HUES64 (cell line): ENCODE measurements at regions not wholly inside any gene's neighbourhood (a gene's known extent, or its start where the extent isn't known, plus 50 kb on each side); places are given as distances from the start of the nearest gene placed in this dataset.
"Not testable (repeated sequence)": the region's sequence is repeated elsewhere in the genome, so short reads cannot be mapped to it uniquely, and the experiment has no call there.

Experiments used
- H3K27ac ChIP-seq: 2 replicates; pipeline ENCODE4 v1.7.0; 2013; ENCODE audit warnings: low read depth, low read length, inconsistent platforms
- H3K27me3 ChIP-seq: 2 replicates; pipeline ENCODE4 v1.6.1; 2013; ENCODE audit warnings: mild to moderate bottlenecking, low read length; ENCODE audit not compliant: insufficient read depth
- H3K36me3 ChIP-seq: 2 replicates; pipeline ENCODE4 v1.6.1; 2013; ENCODE audit warnings: mild to moderate bottlenecking, low read length; ENCODE audit not compliant: insufficient read depth
- H3K4me1 ChIP-seq: 2 replicates; pipeline ENCODE4 v1.6.1; 2013; ENCODE audit warnings: mild to moderate bottlenecking, low read length, moderate library complexity; ENCODE audit not compliant: insufficient read depth
- H3K4me3 ChIP-seq: 2 replicates; pipeline ENCODE4 v1.5.1; 2013; ENCODE audit warnings: mild to moderate bottlenecking, low read length, moderate library complexity
- H3K9ac ChIP-seq: 2 replicates; pipeline ENCODE4 v1.6.1; 2013; ENCODE audit warnings: mild to moderate bottlenecking, low read depth, low read length
- H3K9me3 ChIP-seq: 2 replicates; pipeline ENCODE4 v1.6.1; 2013; ENCODE audit warnings: low read depth, low read length; ENCODE audit not compliant: insufficient read depth
- WGBS: fragments of 150-250, 120-280 bp; methylation state at CpG from one replicate; pipeline ENCODE4 v1.1.7; 2013; ENCODE audit warnings: missing lambda C conversion rate; 5-methylcytosine and 5-hydroxymethylcytosine counted together

GRCh38 chr13:37510441-37510840 lies 88.1 kb downstream of the POSTN start:
- Histone ChIP-seq H3K27ac (no peak overlapping the region), H3K9me3 (no peaks in the 10 kb centered on the region), H3K9ac (no peak overlapping the region), H3K4me1 (no peaks in the 10 kb centered on the region), H3K4me3 (no peak overlapping the region), H3K36me3 (no peaks in the 10 kb centered on the region), H3K27me3 (no peaks in the 10 kb centered on the region)
- 86% methylated on average over 1 of the region's 1 CpG for WGBS

GRCh38 chr13:37505531-37505930 lies 93.0 kb downstream of the POSTN start:
- H3K9ac ChIP-seq, result no peak overlapping the region
- H3K4me1 ChIP-seq, result no peaks in the 10 kb centered on the region
- H3K36me3 ChIP-seq, result no peaks in the 10 kb centered on the region
- no peak overlapping the region for H3K27ac ChIP-seq
- no peaks in the 10 kb centered on the region for H3K27me3 ChIP-seq
- no peak overlapping the region for H3K4me3 ChIP-seq
- 95% methylated on average over 3 of the region's 3 CpGs for WGBS
- H3K9me3 ChIP-seq, result no peaks in the 10 kb centered on the region

- Histone ChIP-seq H3K9ac (no peak overlapping the region), H3K36me3 (no peaks in the 10 kb centered on the region), H3K27ac (no peak overlapping the region), H3K4me1 (no peaks in the 10 kb centered on the region), H3K9me3 (no peaks in the 10 kb centered on the region), H3K4me3 (no peak overlapping the region), H3K27me3 (no peaks in the 10 kb centered on the region)
- WGBS, result 100% methylated on average over 1 of the region's 1 CpG
These were observed 94.3 kb downstream of the POSTN start for GRCh38 chr13:37504251-37504650.

GRCh38 chr13:37503287-37503686 lies 95.3 kb downstream of the POSTN start:
- H3K4me1 ChIP-seq, result no peaks in the 10 kb centered on the region
- H3K9me3 ChIP-seq, result no peaks in the 10 kb centered on the region
- no peak overlapping the region for H3K9ac ChIP-seq
- no peak overlapping the region for H3K27ac ChIP-seq
- no peaks in the 10 kb centered on the region for H3K36me3 ChIP-seq
- no peak overlapping the region for H3K4me3 ChIP-seq
- no peaks in the 10 kb centered on the region for H3K27me3 ChIP-seq

GRCh38 chr13:37502303-37502993 lies 96.1 kb downstream of the POSTN start:
- not testable (repeated sequence) for H3K4me3 ChIP-seq, H3K36me3 ChIP-seq, H3K4me1 ChIP-seq, H3K9ac ChIP-seq, H3K27ac ChIP-seq, H3K9me3 ChIP-seq, H3K27me3 ChIP-seq
- no CpG with 5 or more reads among the region's 1 CpG for WGBS

- Histone ChIP-seq H3K27me3 (no peaks in the 10 kb centered on the region), H3K27ac (no peak overlapping the region)
These were observed 97.4 kb downstream of the POSTN start for GRCh38 chr13:37501187-37501586.

GRCh38 chr13:37495046-37495445 lies 103.5 kb downstream of the POSTN start:
- WGBS, result 94% methylated on average over 1 of the region's 1 CpG
- Histone ChIP-seq H3K4me1 (no peaks in the 10 kb centered on the region; the same call in 1 of the 2 replicates), H3K27ac (no peak overlapping the region), H3K9me3 (no peaks in the 10 kb centered on the region), H3K27me3 (no peaks in the 10 kb centered on the region), H3K9ac (no peak overlapping the region), H3K36me3 (no peaks in the 10 kb centered on the region), H3K4me3 (no peak overlapping the region)

More at GRCh38 chr13:37501187-37501586, 97.4 kb downstream of the POSTN start:
- Histone ChIP-seq H3K36me3 (no peaks in the 10 kb centered on the region), H3K4me1 (no peaks in the 10 kb centered on the region), H3K9ac (no peak overlapping the region), H3K9me3 (no peaks in the 10 kb centered on the region), H3K4me3 (no peak overlapping the region)
- no CpG with 5 or more reads among the region's 2 CpGs for WGBS

GRCh38 chr13:37493775-37494174 lies 104.8 kb downstream of the POSTN start:
- no peaks in the 10 kb centered on the region for H3K9me3 ChIP-seq
- 92% methylated on average over 2 of the region's 3 CpGs for WGBS
- no peak overlapping the region for H3K9ac ChIP-seq
- no peaks in the 10 kb centered on the region; the same call in 1 of the 2 replicates for H3K4me1 ChIP-seq
- H3K27ac ChIP-seq, result no peak overlapping the region
- no peak overlapping the region for H3K4me3 ChIP-seq
- no peaks in the 10 kb centered on the region for H3K36me3 ChIP-seq
- H3K27me3 ChIP-seq, result no peaks in the 10 kb centered on the region

GRCh38 chr13:37492741-37493514 lies 105.6 kb downstream of the POSTN start:
- H3K27ac ChIP-seq, result no peak overlapping the region
- H3K36me3 ChIP-seq, result no peaks in the 10 kb centered on the region
- 83% methylated on average over 3 of the region's 3 CpGs for WGBS
- H3K4me3 ChIP-seq, result no peak overlapping the region
- no peaks in the 10 kb centered on the region; the same call in 1 of the 2 replicates for H3K4me1 ChIP-seq
- H3K9ac ChIP-seq, result no peak overlapping the region
- no peaks in the 10 kb centered on the region for H3K27me3 ChIP-seq
- H3K9me3 ChIP-seq, result no peaks in the 10 kb centered on the region

GRCh38 chr13:37492075-37492474 lies 106.5 kb downstream of the POSTN start:
- Histone ChIP-seq H3K27me3 (no peaks in the 10 kb centered on the region), H3K4me3 (no peak overlapping the region), H3K9ac (no peak overlapping the region), H3K9me3 (no peaks in the 10 kb centered on the region), H3K27ac (no peak overlapping the region), H3K36me3 (no peaks in the 10 kb centered on the region), H3K4me1 (no peaks in the 10 kb centered on the region; the same call in 1 of the 2 replicates)

- Histone ChIP-seq H3K4me1 (no peaks in the 10 kb centered on the region; the same call in 1 of the 2 replicates), H3K36me3 (no peaks in the 10 kb centered on the region), H3K4me3 (no peak overlapping the region), H3K27ac (no peak overlapping the region), H3K27me3 (no peaks in the 10 kb centered on the region), H3K9ac (no peak overlapping the region), H3K9me3 (no peaks in the 10 kb centered on the region)
- 95% methylated on average over 3 of the region's 3 CpGs for WGBS
These were observed 106.9 kb downstream of the POSTN start for GRCh38 chr13:37491661-37492060.
